ENCODE measurements at regions not wholly inside any gene's neighbourhood (a gene's known extent, or its start where the extent isn't known, plus 50 kb on each side); places are given as distances from the start of the nearest gene placed in this dataset.

DNA sequence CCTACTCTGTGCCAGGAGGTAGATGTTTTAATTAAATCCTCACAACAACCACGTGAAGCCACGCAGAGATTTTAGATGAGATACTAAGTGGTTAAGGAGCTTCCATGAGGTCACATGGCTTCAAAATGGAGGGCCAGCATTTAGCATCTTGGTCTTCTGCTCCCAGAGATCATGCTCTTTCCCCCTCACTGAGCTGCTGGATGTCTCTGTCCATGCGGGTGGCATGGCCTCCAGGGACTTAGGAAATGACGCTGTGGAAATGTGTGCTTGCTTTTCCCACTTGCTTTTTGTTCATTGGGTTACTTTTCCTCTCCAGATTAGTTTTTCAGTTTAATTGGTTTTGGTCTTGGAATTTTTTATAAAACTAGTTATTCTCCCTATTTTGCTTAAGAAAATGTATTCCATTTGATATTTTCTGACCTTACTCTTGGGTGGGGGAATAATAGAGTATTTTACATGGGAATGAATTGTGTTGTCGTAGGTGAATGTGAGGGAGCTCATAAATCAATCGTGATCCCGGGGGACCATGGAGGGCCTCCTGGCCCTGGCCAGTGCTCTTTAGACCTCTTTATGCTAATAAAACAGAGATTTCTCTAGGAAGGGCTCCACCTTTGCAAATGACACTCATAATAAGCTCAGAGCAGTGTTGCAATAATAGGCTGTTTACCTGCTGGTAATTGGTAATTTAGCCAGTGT is 376.0 kb upstream of the ONECUT1 start:
- in situ Hi-C loops (cut with HindIII; ENCODE audit: low sequenced_read_pairs) = no loop called here

GRCh38 chr15:53160092-53160704 is 370.1 kb upstream of the ONECUT1 start:
- TF ChIP-seq CTCF (IDR thresholded peaks at IDR 0.05; ENCODE audit: low read depth, low read length) = no peak
- in situ Hi-C loops (cut with HindIII; ENCODE audit: low sequenced_read_pairs) = no loop called here
- no peak for DNase-seq (ENCODE audit: low read depth, low spot score)
- no peak overlapping the region for H3K4me3 ChIP-seq (ENCODE audit: low read depth, low read length)

More for the DNA sequence above, 376.0 kb upstream of the ONECUT1 start:
- TF ChIP-seq CTCF (IDR thresholded peaks at IDR 0.05; ENCODE audit: low read depth, low read length) = no peak
- no peak for DNase-seq (ENCODE audit: low read depth, low spot score)
- H3K4me3 ChIP-seq (ENCODE audit: low read depth, low read length) = no peak overlapping the region

- no peak for TF ChIP-seq CTCF (IDR thresholded peaks at IDR 0.05; ENCODE audit: low read depth, low read length)
- H3K4me3 ChIP-seq (ENCODE audit: low read depth, low read length) = no peak overlapping the region
- DNase-seq (ENCODE audit: low read depth, low spot score) = no peak
- in situ Hi-C loops (cut with HindIII; ENCODE audit: low sequenced_read_pairs) = no loop called here
Measured at GRCh38 chr15:53159458-53159857, 369.3 kb upstream of the ONECUT1 start.

- in situ Hi-C loops (cut with HindIII; ENCODE audit: low sequenced_read_pairs) = no loop called here
- no peak for TF ChIP-seq CTCF (IDR thresholded peaks at IDR 0.05; ENCODE audit: low read depth, low read length)
- H3K4me3 ChIP-seq (ENCODE audit: low read depth, low read length) = no peak overlapping the region
- DNase-seq (ENCODE audit: low read depth, low spot score) = no peak
Measured at GRCh38 chr15:53158995-53159394, 368.9 kb upstream of the ONECUT1 start.

DNA sequence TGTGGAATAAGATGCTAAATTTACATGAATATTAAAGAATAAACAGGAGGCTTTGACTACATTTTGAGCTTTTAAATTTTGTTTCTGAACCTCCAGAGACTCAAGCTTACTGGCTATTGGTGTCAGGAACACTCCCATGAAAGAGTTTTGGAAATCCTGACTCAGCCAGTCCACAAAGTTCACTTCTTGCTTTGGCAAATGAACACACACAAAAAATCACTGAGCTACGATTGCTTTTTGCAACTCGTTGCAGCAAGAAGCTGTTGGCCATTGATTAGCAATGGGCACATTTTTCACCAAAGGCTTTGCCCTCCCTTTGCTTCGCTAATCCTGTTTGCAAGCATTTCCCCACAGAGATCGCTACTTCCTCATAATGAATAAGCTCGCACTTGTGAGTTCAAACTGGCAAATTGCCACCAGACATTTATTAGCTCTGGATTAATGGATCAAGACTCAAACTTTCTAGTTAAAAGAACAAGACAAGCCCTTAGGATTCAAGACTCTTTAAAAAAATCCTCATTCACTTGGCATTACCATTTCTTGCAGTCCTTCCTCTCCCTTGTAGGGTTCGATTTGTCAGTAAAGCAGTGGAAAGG is 343.2 kb upstream of the ONECUT1 start:
- no peak for TF ChIP-seq CTCF (IDR thresholded peaks at IDR 0.05; ENCODE audit: low read depth, low read length)
- DNase-seq (ENCODE audit: low read depth, low spot score) = no peak
- no peak overlapping the region for H3K4me3 ChIP-seq (ENCODE audit: low read depth, low read length)
- in situ Hi-C loops (cut with HindIII; ENCODE audit: low sequenced_read_pairs) = no loop called here

- no peak overlapping the region for H3K4me3 ChIP-seq (ENCODE audit: low read depth, low read length)
- DNase-seq (ENCODE audit: low read depth, low spot score) = no peak
- in situ Hi-C loops (cut with HindIII; ENCODE audit: low sequenced_read_pairs) = no loop called here
- no peak for TF ChIP-seq CTCF (IDR thresholded peaks at IDR 0.05; ENCODE audit: low read depth, low read length)
Measured at GRCh38 chr15:53130943-53131342, 340.8 kb upstream of the ONECUT1 start.

Data from astrocyte of the spinal cord (primary cell).